Gastrocnemius medialis (tissue), 4 donors: ENCODE measurements at regions not wholly inside any gene's neighbourhood (a gene's known extent, or its start where the extent isn't known, plus 50 kb on each side); places are given as distances from the start of the nearest gene placed in this dataset.

Source experiments
- ATAC-seq, 2 donors: fragments of 150-250 bp; one replicate each; pipeline ENCODE4 v1.9.1; 2016
- DNase-seq, 2 donors: peaks; one replicate each; pipeline ENCODE4 v3.0.0-alpha.2; 2019
- H3K27ac ChIP-seq, 4 donors: fragments of 200-600 bp; sonication (generic); 1 replicate in 1 of 4; 2 replicates in 3 of 4; pipeline ENCODE4 v1.5.1; 2016 to 2018; ENCODE audit warnings: mild to moderate bottlenecking in 2 of 4, moderate library complexity in 1 of 4
- H3K27me3 ChIP-seq, 3 donors: fragments of 200-600 bp; sonication (generic) in 2 of 3; 1 replicate in 1 of 3; 2 replicates in 2 of 3; pipeline versions ENCODE4 v1.5.1 to v1.6.0; 2016 to 2019; ENCODE audit warnings: mild to moderate bottlenecking in 1 of 3, moderate library complexity in 1 of 3
- H3K36me3 ChIP-seq, 2 donors: fragments of 200-600 bp; sonication (generic) in 1 of 2; one replicate each; pipeline ENCODE4 v1.5.1; 2017 to 2018
- H3K4me1 ChIP-seq, 2 donors: fragments of 200-600 bp; sonication (generic) in 1 of 2; one replicate each; pipeline ENCODE4 v1.5.1; 2016 to 2017; ENCODE audit warnings: mild to moderate bottlenecking in 2 of 2
- H3K4me3 ChIP-seq, 4 donors: fragments of 200-600 bp; sonication (generic) in 3 of 4; 1 replicate in 1 of 4; 2 replicates in 3 of 4; pipeline ENCODE4 v1.5.1; 2016 to 2019; ENCODE audit warnings: mild to moderate bottlenecking in 2 of 4
- H3K9me3 ChIP-seq, 3 donors: fragments of 200-600 bp; sonication (generic) in 2 of 3; 1 replicate in 1 of 3; 2 replicates in 2 of 3; pipeline ENCODE4 v1.5.1; 2016 to 2019
- POLR2A ChIP-seq, 2 donors: fragments of 450-650 bp; IDR thresholded peaks; one replicate each; pipeline ENCODE4 v1.6.1; 2017; ENCODE audit warnings: antibody characterized with exemption in 2 of 2, mild to moderate bottlenecking in 2 of 2, moderate library complexity in 2 of 2
- in situ Hi-C, 4 donors: fragments of 200-750 bp; cut with MboI; loops; one replicate each; pipeline versions ENCODE4 v1.15.0 to v1.8.0; 2017; ENCODE audit warnings: low sequenced_read_pairs in 4 of 4
- intact Hi-C: fragments of 100-400 bp; cut with DNase I; formaldehyde crosslinking; loops from one replicate; pipeline ENCODE4 v1.15.1; 2023; ENCODE audit warnings: low total_unique reads
- TF ChIP-seq, protein P1 (sequence below), 5 experiments: fragments of 450-650 bp in 3 of 5; fragments of 200-600 bp in 2 of 5; sonication (generic) in 2 of 5; IDR thresholded peaks in 4 of 5; conservative IDR thresholded peaks in 1 of 5; 1 replicate in 4 of 5; 2 replicates in 1 of 5; pipeline ENCODE4 v1.5.1; 2016 to 2019; ENCODE audit warnings: antibody characterized with exemption in 5 of 5, mild to moderate bottlenecking in 3 of 5, moderate library complexity in 3 of 5

DNA sequence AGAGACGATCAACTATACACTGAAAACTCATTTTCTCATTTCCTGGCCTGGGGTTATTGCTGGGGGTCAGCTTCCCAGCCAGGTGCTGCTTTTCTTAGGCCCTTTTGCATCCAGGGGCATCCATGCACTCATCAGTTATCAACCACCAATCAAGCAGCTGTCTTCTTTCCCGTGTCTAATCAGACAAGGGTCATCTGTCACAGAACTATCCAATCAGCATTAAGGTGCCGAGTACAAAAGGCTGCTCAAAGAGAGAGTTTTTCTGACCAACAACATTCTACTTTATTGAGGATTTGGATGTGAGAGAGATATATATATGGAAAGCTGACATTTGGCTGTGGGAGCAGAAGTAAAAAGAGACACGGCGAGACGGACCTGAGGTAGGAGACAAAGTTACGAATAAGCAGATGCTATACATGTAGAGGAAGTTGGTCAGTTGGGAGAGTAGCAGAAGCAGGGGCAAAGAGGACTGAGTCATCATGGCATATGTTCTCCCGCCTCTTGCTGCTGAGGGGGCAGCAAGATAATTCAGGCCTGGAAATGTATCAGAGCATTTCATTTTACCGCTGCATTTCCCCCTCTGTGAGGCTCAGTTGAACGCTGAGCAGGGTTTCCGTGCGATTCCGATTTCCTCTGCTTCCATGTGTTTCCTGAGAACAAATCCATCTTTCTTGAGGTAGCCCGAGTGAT lies 129.3 kb downstream of the NUP35 start:
- H3K9me3 ChIP-seq = no peaks in the 10 kb centered on the region
- H3K36me3 ChIP-seq = no peaks in the 10 kb centered on the region
- H3K4me1 ChIP-seq = no peaks in the 10 kb centered on the region
- ATAC-seq (no peak), DNase-seq (no peak)
- intact Hi-C loops (no loop called here), in situ Hi-C loops (no loop called here)
- no peak for TF ChIP-seq POLR2A (IDR thresholded peaks at IDR 0.05)
- TF ChIP-seq, protein P1, sequence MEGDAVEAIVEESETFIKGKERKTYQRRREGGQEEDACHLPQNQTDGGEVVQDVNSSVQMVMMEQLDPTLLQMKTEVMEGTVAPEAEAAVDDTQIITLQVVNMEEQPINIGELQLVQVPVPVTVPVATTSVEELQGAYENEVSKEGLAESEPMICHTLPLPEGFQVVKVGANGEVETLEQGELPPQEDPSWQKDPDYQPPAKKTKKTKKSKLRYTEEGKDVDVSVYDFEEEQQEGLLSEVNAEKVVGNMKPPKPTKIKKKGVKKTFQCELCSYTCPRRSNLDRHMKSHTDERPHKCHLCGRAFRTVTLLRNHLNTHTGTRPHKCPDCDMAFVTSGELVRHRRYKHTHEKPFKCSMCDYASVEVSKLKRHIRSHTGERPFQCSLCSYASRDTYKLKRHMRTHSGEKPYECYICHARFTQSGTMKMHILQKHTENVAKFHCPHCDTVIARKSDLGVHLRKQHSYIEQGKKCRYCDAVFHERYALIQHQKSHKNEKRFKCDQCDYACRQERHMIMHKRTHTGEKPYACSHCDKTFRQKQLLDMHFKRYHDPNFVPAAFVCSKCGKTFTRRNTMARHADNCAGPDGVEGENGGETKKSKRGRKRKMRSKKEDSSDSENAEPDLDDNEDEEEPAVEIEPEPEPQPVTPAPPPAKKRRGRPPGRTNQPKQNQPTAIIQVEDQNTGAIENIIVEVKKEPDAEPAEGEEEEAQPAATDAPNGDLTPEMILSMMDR (IDR thresholded peaks at IDR 0.05 in 4 of 5, conservative IDR thresholded peaks at IDR 0.05 in 1 of 5) = no peak
- no peak overlapping the region for H3K27ac ChIP-seq
- H3K4me3 ChIP-seq = no peak overlapping the region
- no peaks in the 10 kb centered on the region for H3K27me3 ChIP-seq

DNA sequence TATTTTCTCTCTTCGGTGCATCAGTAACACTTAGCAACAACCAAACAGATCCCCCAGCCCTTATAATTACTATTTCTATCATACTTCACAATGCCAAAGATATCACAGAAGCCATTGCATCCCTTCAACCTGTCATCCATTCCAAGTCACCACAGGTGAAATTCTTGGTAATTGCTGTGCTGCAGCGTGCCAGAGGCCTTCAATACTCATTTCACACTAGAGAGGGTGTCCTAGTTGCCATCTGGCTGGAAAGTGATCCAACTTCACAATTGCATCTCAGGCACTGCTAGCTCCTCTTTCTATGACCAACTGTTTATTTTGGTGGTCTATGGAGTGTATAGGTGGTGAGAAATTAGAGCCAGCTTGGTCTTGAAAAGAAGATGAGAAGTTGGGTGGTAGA lies 131.2 kb downstream of the NUP35 start:
- intact Hi-C loops (no loop called here), in situ Hi-C loops (no loop called here)
- Histone ChIP-seq H3K36me3 (no peaks in the 10 kb centered on the region), H3K4me3 (no peak overlapping the region), H3K4me1 (no peaks in the 10 kb centered on the region), H3K9me3 (no peaks in the 10 kb centered on the region), H3K27ac (no peak overlapping the region), H3K27me3 (no peaks in the 10 kb centered on the region)
- TF ChIP-seq, protein P1 (IDR thresholded peaks at IDR 0.05 in 4 of 5, conservative IDR thresholded peaks at IDR 0.05 in 1 of 5) = no peak
- no peak for TF ChIP-seq POLR2A (IDR thresholded peaks at IDR 0.05)
- ATAC-seq (no peak), DNase-seq (no peak)

DNA sequence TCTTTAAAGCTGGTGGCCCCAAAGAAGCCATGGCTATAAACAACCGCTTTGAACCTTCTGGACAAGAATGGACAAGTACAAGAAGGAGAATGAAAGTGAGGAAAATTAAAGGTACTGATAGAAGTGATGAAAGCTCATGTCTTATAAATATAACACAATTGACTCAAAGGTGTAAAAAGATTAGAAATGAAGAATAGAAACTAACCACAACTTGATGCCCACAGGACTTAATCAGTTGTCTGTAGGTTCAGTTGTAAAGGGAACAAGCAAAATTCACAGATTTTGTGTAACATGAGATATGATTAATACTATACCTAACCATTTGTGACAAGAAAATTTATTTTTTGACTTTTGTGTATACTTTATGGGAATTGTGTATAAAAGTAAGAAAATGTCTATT lies 135.7 kb downstream of the NUP35 start:
- no peak for DNase-seq
- ATAC-seq = no peak
- TF ChIP-seq POLR2A (IDR thresholded peaks at IDR 0.05) = no peak
- TF ChIP-seq, protein P1 (IDR thresholded peaks at IDR 0.05 in 4 of 5, conservative IDR thresholded peaks at IDR 0.05 in 1 of 5) = no peak
- H3K27me3 ChIP-seq = no peaks in the 10 kb centered on the region
- no peak overlapping the region for H3K27ac ChIP-seq
- no peaks in the 10 kb centered on the region for H3K9me3 ChIP-seq
- H3K4me1 ChIP-seq = no peaks in the 10 kb centered on the region
- H3K4me3 ChIP-seq = no peak overlapping the region
- in situ Hi-C loops = no loop called here
- intact Hi-C loops = no loop called here
- H3K36me3 ChIP-seq = no peaks in the 10 kb centered on the region

DNA sequence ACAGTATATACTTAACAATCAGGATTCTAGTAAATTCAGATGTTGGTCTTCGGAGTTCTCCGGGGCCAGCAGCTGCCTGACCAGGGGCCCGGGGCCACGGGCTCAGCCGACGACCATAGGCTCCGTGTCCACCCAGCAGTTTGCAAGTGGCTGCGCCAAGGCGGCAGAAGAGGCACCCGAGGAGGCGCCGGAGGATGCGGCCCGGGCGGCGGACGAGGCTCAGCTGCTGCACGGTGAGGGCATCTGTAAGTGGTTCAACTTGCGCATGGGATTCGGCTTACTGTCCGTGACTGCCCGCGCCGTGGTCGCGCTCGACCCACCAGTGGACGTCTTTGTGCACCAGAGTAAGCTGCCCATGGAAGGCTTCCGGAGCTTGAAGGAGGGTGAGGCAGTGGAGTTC lies 136.3 kb downstream of the NUP35 start:
- intact Hi-C loops = no loop called here
- H3K36me3 ChIP-seq = no peaks in the 10 kb centered on the region
- ATAC-seq (no peak), DNase-seq (no peak)
- H3K4me3 ChIP-seq = no peak overlapping the region
- no peaks in the 10 kb centered on the region for H3K27me3 ChIP-seq
- TF ChIP-seq, protein P1 (IDR thresholded peaks at IDR 0.05 in 4 of 5, conservative IDR thresholded peaks at IDR 0.05 in 1 of 5) = no peak
- TF ChIP-seq POLR2A (IDR thresholded peaks at IDR 0.05) = no peak
- no peak overlapping the region for H3K27ac ChIP-seq
- in situ Hi-C loops = no loop called here
- no peaks in the 10 kb centered on the region for H3K4me1 ChIP-seq
- H3K9me3 ChIP-seq = no peaks in the 10 kb centered on the region
